ENCODE measurements at regions not wholly inside any gene's neighbourhood (a gene's known extent, or its start where the extent isn't known, plus 50 kb on each side); places are given as distances from the start of the nearest gene placed in this dataset.

GRCh38 chr9:88646539-88647300 lies 111.7 kb downstream of the NXNL2 start:
- Mint-ChIP-seq H3K9me3 (peaks cover 6% of the 10 kb centered on the region), H3K4me1 (ENCODE audit: low read depth) (no peaks in the 10 kb centered on the region), H3K27me3 (peaks cover 42% of the 10 kb centered on the region)

GRCh38 chr9:88651682-88652633 lies 117.0 kb downstream of the NXNL2 start:
- no peaks in the 10 kb centered on the region for H3K4me1 Mint-ChIP-seq (ENCODE audit: low read depth)
- H3K27ac Mint-ChIP-seq = no peak overlapping the region
- H3K36me3 Mint-ChIP-seq (ENCODE audit: low read depth) = no peaks in the 10 kb centered on the region
- no peak overlapping the region for H3K4me3 Mint-ChIP-seq
- H3K27me3 Mint-ChIP-seq = peaks cover 28% of the 10 kb centered on the region
- no peaks in the 10 kb centered on the region for H3K9me3 Mint-ChIP-seq

More at GRCh38 chr9:88646539-88647300, 111.7 kb downstream of the NXNL2 start:
- Mint-ChIP-seq H3K36me3 (ENCODE audit: low read depth) (no peaks in the 10 kb centered on the region), H3K4me3 (no peak overlapping the region), H3K27ac (no peak overlapping the region)

- no peaks in the 10 kb centered on the region for H3K36me3 Mint-ChIP-seq (ENCODE audit: low read depth)
- H3K4me3 Mint-ChIP-seq = no peak overlapping the region
- H3K27me3 Mint-ChIP-seq = peaks cover 22% of the 10 kb centered on the region
- H3K4me1 Mint-ChIP-seq (ENCODE audit: low read depth) = no peaks in the 10 kb centered on the region
- no peak overlapping the region for H3K27ac Mint-ChIP-seq
- no peaks in the 10 kb centered on the region for H3K9me3 Mint-ChIP-seq
Measured at GRCh38 chr9:88652876-88653275, 117.9 kb downstream of the NXNL2 start.

- Mint-ChIP-seq H3K9me3 (no peaks in the 10 kb centered on the region), H3K4me1 (ENCODE audit: low read depth) (no peaks in the 10 kb centered on the region), H3K27me3 (peaks cover 22% of the 10 kb centered on the region), H3K36me3 (ENCODE audit: low read depth) (no peaks in the 10 kb centered on the region), H3K27ac (no peak overlapping the region), H3K4me3 (no peak overlapping the region)
Measured at GRCh38 chr9:88653406-88653805, 118.4 kb downstream of the NXNL2 start.

GRCh38 chr9:88653911-88654310 lies 118.9 kb downstream of the NXNL2 start:
- no peaks in the 10 kb centered on the region for H3K36me3 Mint-ChIP-seq (ENCODE audit: low read depth)
- no peak overlapping the region for H3K27ac Mint-ChIP-seq
- no peaks in the 10 kb centered on the region for H3K4me1 Mint-ChIP-seq (ENCODE audit: low read depth)
- no peak overlapping the region for H3K4me3 Mint-ChIP-seq
- H3K27me3 Mint-ChIP-seq = peaks cover 22% of the 10 kb centered on the region
- no peaks in the 10 kb centered on the region for H3K9me3 Mint-ChIP-seq

GRCh38 chr9:88657893-88658292 lies 122.9 kb downstream of the NXNL2 start:
- H3K4me3 Mint-ChIP-seq = no peak overlapping the region
- no peaks in the 10 kb centered on the region for H3K4me1 Mint-ChIP-seq (ENCODE audit: low read depth)
- H3K27me3 Mint-ChIP-seq = peaks cover 20% of the 10 kb centered on the region
- no peaks in the 10 kb centered on the region for H3K36me3 Mint-ChIP-seq (ENCODE audit: low read depth)
- H3K9me3 Mint-ChIP-seq = no peaks in the 10 kb centered on the region
- no peak overlapping the region for H3K27ac Mint-ChIP-seq

GRCh38 chr9:88658311-88658822 lies 123.4 kb downstream of the NXNL2 start:
- no peaks in the 10 kb centered on the region for H3K36me3 Mint-ChIP-seq (ENCODE audit: low read depth)

GRCh38 chr9:88659126-88659525 lies 124.1 kb downstream of the NXNL2 start:
- Mint-ChIP-seq H3K4me3 (no peak overlapping the region), H3K36me3 (ENCODE audit: low read depth) (no peaks in the 10 kb centered on the region), H3K9me3 (no peaks in the 10 kb centered on the region), H3K27ac (no peak overlapping the region), H3K27me3 (peaks cover 20% of the 10 kb centered on the region), H3K4me1 (ENCODE audit: low read depth) (no peaks in the 10 kb centered on the region)

More at GRCh38 chr9:88658311-88658822, 123.4 kb downstream of the NXNL2 start:
- Mint-ChIP-seq H3K4me3 (no peak overlapping the region), H3K4me1 (ENCODE audit: low read depth) (no peaks in the 10 kb centered on the region), H3K27ac (no peak overlapping the region), H3K27me3 (peaks cover 20% of the 10 kb centered on the region), H3K9me3 (no peaks in the 10 kb centered on the region)

GRCh38 chr9:88660611-88661010 lies 125.6 kb downstream of the NXNL2 start:
- no peak overlapping the region for H3K4me3 Mint-ChIP-seq
- no peak overlapping the region for H3K27ac Mint-ChIP-seq
- H3K9me3 Mint-ChIP-seq = no peaks in the 10 kb centered on the region
- peaks cover 21% of the 10 kb centered on the region for H3K27me3 Mint-ChIP-seq
- no peaks in the 10 kb centered on the region for H3K4me1 Mint-ChIP-seq (ENCODE audit: low read depth)
- no peaks in the 10 kb centered on the region for H3K36me3 Mint-ChIP-seq (ENCODE audit: low read depth)

- Mint-ChIP-seq H3K4me1 (ENCODE audit: low read depth) (no peaks in the 10 kb centered on the region), H3K36me3 (ENCODE audit: low read depth) (no peaks in the 10 kb centered on the region), H3K27ac (no peak overlapping the region), H3K4me3 (no peak overlapping the region), H3K27me3 (peaks cover 25% of the 10 kb centered on the region), H3K9me3 (no peaks in the 10 kb centered on the region)
Measured at GRCh38 chr9:88661759-88662158, 126.8 kb downstream of the NXNL2 start.

- H3K4me1 Mint-ChIP-seq (ENCODE audit: low read depth) = no peaks in the 10 kb centered on the region
- H3K9me3 Mint-ChIP-seq = no peaks in the 10 kb centered on the region
- no peak overlapping the region for H3K27ac Mint-ChIP-seq
- no peak overlapping the region for H3K4me3 Mint-ChIP-seq
- H3K27me3 Mint-ChIP-seq = peaks cover 25% of the 10 kb centered on the region
- H3K36me3 Mint-ChIP-seq (ENCODE audit: low read depth) = no peaks in the 10 kb centered on the region
Measured at GRCh38 chr9:88663771-88664419, 128.9 kb downstream of the NXNL2 start.

- Mint-ChIP-seq H3K27ac (no peak overlapping the region), H3K27me3 (peaks cover 23% of the 10 kb centered on the region), H3K4me3 (no peak overlapping the region), H3K4me1 (ENCODE audit: low read depth) (no peaks in the 10 kb centered on the region), H3K36me3 (ENCODE audit: low read depth) (no peaks in the 10 kb centered on the region), H3K9me3 (no peaks in the 10 kb centered on the region)
Measured at GRCh38 chr9:88664773-88665172, 129.8 kb downstream of the NXNL2 start.

- Mint-ChIP-seq H3K4me3 (no peak overlapping the region), H3K27ac (no peak overlapping the region), H3K4me1 (ENCODE audit: low read depth) (no peaks in the 10 kb centered on the region), H3K36me3 (ENCODE audit: low read depth) (no peaks in the 10 kb centered on the region), H3K27me3 (peaks cover 3% of the 10 kb centered on the region), H3K9me3 (peaks cover 5% of the 10 kb centered on the region)
Measured at GRCh38 chr9:88672874-88673689, 138.1 kb downstream of the NXNL2 start.

GRCh38 chr9:88673886-88674285 lies 138.9 kb downstream of the NXNL2 start:
- Mint-ChIP-seq H3K36me3 (ENCODE audit: low read depth) (no peaks in the 10 kb centered on the region), H3K4me1 (ENCODE audit: low read depth) (no peaks in the 10 kb centered on the region), H3K4me3 (no peak overlapping the region), H3K27me3 (peaks cover 3% of the 10 kb centered on the region), H3K27ac (no peak overlapping the region), H3K9me3 (peaks cover 5% of the 10 kb centered on the region)

All from stimulated activated naive CD8-positive, alpha-beta T cell treated with anti-CD3 and anti-CD28 coated beads, Interleukin-15, Interleukin-2, amounts not matched to agents 100 ng/mL and 50 ng/mL, for 24 hours (primary cell).